ENCODE measurements at regions not wholly inside any gene's neighbourhood (a gene's known extent, or its start where the extent isn't known, plus 50 kb on each side); places are given as distances from the start of the nearest gene placed in this dataset.

DNA sequence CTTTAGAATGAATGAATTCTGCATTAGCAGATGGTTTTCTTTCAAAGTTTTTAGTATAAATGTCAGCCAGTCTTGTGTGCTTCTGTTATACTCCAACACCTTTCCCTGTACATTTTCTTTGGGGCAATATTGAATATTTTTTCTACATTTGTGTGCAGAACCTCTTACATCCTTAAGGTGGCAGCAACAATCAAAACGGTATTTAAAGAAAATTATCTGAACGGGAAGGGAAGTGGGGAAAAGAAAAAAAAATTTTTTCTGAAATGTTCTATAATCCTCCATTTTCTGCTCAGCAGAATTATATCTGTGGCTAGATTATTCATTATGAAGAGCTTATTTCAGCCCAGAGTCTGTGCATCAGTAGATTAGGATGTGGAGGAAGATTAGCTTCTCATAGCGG is 347.3 kb upstream of the RAG2 start:
- Histone ChIP-seq H3K36me3 (ENCODE audit: control insufficient read depth, insufficient read depth, low read length) (no peaks in the 10 kb centered on the region), H3K27me3 (ENCODE audit: control insufficient read depth, insufficient read depth, low read length) (no peaks in the 10 kb centered on the region), H3K4me3 (ENCODE audit: low read depth, low read length) (no peak overlapping the region)
- ChIA-PET CTCF (no interaction called here), POLR2A (no interaction called here)
- TF ChIP-seq, protein P1, sequence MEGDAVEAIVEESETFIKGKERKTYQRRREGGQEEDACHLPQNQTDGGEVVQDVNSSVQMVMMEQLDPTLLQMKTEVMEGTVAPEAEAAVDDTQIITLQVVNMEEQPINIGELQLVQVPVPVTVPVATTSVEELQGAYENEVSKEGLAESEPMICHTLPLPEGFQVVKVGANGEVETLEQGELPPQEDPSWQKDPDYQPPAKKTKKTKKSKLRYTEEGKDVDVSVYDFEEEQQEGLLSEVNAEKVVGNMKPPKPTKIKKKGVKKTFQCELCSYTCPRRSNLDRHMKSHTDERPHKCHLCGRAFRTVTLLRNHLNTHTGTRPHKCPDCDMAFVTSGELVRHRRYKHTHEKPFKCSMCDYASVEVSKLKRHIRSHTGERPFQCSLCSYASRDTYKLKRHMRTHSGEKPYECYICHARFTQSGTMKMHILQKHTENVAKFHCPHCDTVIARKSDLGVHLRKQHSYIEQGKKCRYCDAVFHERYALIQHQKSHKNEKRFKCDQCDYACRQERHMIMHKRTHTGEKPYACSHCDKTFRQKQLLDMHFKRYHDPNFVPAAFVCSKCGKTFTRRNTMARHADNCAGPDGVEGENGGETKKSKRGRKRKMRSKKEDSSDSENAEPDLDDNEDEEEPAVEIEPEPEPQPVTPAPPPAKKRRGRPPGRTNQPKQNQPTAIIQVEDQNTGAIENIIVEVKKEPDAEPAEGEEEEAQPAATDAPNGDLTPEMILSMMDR (IDR thresholded peaks at IDR 0.05; ENCODE audit: insufficient read depth, low read depth, low read length) = peak; percentile 53
- no peak for DNase-seq (ENCODE audit: low read depth)

DNA sequence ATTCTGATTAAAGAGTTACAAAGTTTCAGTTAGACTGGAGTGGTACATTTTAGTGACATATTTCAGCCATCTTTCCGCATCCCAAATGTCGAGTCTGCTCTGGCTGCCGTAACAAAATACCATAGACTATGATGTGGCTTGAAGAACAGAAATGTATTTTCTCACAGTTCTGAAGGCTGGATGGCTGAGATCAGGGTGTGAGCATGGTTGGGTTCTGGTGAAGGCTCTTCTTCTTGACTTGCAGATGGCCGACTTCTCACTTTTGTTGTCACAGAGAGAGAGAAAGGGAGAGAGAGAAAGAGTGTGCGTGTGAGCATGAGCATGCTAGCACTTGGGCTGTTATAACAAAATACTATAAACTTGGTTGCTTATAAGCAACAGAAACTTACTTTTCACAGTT is 335.4 kb upstream of the RAG2 start:
- H3K36me3 ChIP-seq (ENCODE audit: control insufficient read depth, insufficient read depth, low read length) = no peaks in the 10 kb centered on the region
- no peaks in the 10 kb centered on the region for H3K27me3 ChIP-seq (ENCODE audit: control insufficient read depth, insufficient read depth, low read length)
- no peak overlapping the region for H3K4me3 ChIP-seq (ENCODE audit: low read depth, low read length)
- ChIA-PET POLR2A (no interaction called here), CTCF (no interaction called here)
- TF ChIP-seq, protein P1 (IDR thresholded peaks at IDR 0.05; ENCODE audit: insufficient read depth, low read depth, low read length) = no peak
- no peak for DNase-seq (ENCODE audit: low read depth)

- Histone ChIP-seq H3K36me3 (ENCODE audit: control insufficient read depth, insufficient read depth, low read length) (no peaks in the 10 kb centered on the region), H3K4me3 (ENCODE audit: low read depth, low read length) (no peak overlapping the region), H3K27me3 (ENCODE audit: control insufficient read depth, insufficient read depth, low read length) (no peaks in the 10 kb centered on the region)
- TF ChIP-seq, protein P1 (IDR thresholded peaks at IDR 0.05; ENCODE audit: insufficient read depth, low read depth, low read length) = no peak
- no peak for DNase-seq (ENCODE audit: low read depth)
- POLR2A ChIA-PET = no interaction called here
- CTCF ChIA-PET = no interaction called here
These were observed 333.1 kb upstream of the RAG2 start for GRCh38 chr11:36931139-36931538.

- H3K36me3 ChIP-seq (ENCODE audit: control insufficient read depth, insufficient read depth, low read length) = no peaks in the 10 kb centered on the region
- CTCF ChIA-PET = no interaction called here
- POLR2A ChIA-PET = no interaction called here
- TF ChIP-seq, protein P1 (IDR thresholded peaks at IDR 0.05; ENCODE audit: insufficient read depth, low read depth, low read length) = no peak
- no peak overlapping the region for H3K4me3 ChIP-seq (ENCODE audit: low read depth, low read length)
- no peak for DNase-seq (ENCODE audit: low read depth)
- H3K27me3 ChIP-seq (ENCODE audit: control insufficient read depth, insufficient read depth, low read length) = no peaks in the 10 kb centered on the region
These were observed 332.2 kb upstream of the RAG2 start for GRCh38 chr11:36930256-36930655.

- Histone ChIP-seq H3K36me3 (ENCODE audit: control insufficient read depth, insufficient read depth, low read length) (no peaks in the 10 kb centered on the region), H3K4me3 (ENCODE audit: low read depth, low read length) (no peak overlapping the region), H3K27me3 (ENCODE audit: control insufficient read depth, insufficient read depth, low read length) (no peaks in the 10 kb centered on the region)
- ChIA-PET POLR2A (no interaction called here), CTCF (no interaction called here)
- no peak for DNase-seq (ENCODE audit: low read depth)
- TF ChIP-seq, protein P1 (IDR thresholded peaks at IDR 0.05; ENCODE audit: insufficient read depth, low read depth, low read length) = no peak
These were observed 331.4 kb upstream of the RAG2 start for GRCh38 chr11:36929401-36929800.
